CD4-positive, alpha-beta T cell treated with Interleukin-10 for 1 hour (primary cell): ENCODE measurements at regions not wholly inside any gene's neighbourhood (a gene's known extent, or its start where the extent isn't known, plus 50 kb on each side); places are given as distances from the start of the nearest gene placed in this dataset.

ENCODE experiments used
- DNase-seq: peaks from one replicate; pipeline ENCODE4 v3.0.0-alpha.2; 2020

- no peak for DNase-seq
Measured at GRCh38 chr12:124227951-124228711, 66.8 kb upstream of the RFLNA start.

GRCh38 chr12:124229520-124229919 lies 65.4 kb upstream of the RFLNA start:
- DNase-seq = no peak

GRCh38 chr12:124230117-124230757 lies 64.7 kb upstream of the RFLNA start:
- DNase-seq = no peak

GRCh38 chr12:124230789-124231188 lies 64.1 kb upstream of the RFLNA start:
- no peak for DNase-seq

DNA sequence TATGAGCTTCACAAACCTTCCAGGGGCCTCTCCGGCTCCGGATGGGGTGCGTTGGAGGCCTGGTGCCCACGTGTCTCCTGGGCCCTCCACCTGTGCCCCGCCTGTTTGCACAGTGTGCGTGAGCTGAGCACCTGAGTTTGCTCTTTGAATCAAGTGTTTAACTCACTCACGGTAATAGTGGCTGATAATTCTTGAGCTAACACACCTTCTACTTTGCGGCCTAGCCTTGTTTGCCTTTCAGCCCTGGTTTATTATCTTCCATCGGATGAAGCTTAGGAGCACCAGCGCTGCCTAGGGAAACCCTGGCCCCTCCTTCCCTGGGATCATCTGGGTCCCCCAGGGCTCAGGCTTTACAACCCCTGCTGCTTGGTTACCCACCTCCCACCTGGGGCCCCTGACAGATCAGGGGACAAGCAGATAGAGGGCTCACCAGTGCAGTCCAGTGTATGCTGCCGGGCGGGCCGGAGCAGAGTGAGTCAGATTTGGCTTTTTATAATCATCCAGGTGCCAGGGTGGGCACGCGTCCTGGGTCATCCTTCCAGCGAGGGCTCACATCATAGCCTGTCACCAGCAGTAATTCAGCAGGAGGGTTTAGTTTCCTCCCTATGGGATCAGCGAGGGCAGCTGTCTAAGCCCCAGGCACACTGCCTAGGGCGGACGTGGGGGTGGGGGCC lies 62.8 kb upstream of the RFLNA start:
- no peak for DNase-seq

DNA sequence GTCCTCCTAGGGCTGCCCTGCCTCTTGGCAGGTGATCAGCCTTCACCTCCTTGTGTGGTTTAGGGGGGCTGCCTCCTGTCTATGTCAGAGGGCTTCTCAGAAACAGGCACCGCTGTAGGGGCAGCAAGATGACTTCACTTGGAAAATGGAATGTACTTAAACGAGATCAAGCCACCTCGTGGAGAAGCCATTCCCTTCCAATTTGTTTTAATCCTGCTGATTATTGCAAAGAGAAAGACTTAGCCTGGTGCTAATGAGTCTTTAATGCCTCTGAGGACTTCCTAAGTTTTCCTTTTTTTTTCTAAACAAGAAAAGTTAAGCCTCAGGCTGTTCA lies 62.3 kb upstream of the RFLNA start:
- no peak for DNase-seq

- no peak for DNase-seq
Measured at GRCh38 chr12:124233041-124233796, 61.7 kb upstream of the RFLNA start.

GRCh38 chr12:124233846-124234640 lies 60.9 kb upstream of the RFLNA start:
- no peak for DNase-seq

GRCh38 chr12:124236625-124237031 lies 58.3 kb upstream of the RFLNA start:
- DNase-seq = no peak

DNA sequence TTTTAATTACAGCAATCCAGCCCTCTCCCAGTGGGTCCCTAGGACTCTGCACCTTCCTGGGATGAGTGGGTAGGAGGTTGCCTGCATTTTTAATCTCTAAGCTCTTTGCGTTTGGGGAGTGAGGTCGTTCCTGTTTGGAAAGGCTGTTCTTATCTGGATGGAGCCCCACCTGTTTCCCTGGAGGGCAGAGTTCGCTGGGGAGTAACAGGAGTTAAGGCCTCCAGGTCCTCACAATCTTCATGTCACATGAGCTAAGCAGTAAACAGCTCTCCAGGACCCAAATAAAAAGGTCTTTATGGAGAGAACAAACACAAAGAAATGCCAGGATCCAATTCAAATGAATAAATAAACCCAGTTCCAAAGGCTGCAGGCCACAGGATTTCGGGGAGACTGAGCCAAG lies 56.0 kb upstream of the RFLNA start:
- no peak for DNase-seq

GRCh38 chr12:124240493-124240892 lies 54.4 kb upstream of the RFLNA start:
- DNase-seq = no peak

- no peak for DNase-seq
Measured at GRCh38 chr12:124241776-124242528, 52.9 kb upstream of the RFLNA start.

DNA sequence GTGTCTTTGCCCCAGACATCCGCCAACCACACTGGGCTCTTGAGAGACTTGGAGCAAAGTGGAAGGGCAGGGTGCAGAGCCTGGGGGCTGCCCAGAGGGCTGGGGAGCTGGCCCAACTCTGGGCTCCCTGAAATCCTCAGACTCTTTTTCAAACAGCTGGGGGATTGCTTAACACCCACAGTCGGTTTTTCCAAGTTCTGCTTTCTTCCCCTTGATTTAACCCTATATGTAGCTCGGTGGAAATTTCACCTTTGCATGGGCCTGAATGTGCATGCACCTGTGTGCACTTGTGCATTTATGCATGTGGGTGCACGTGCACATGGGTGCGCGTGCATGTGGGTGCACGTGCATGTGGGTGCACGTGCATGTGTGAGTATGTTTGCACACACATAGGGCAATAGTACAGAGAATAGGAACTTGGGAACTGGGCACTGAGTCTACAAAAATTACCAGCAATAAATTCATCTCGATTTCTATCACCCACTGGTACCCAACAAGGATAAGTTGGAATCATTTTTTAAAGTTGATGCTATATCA lies 52.3 kb upstream of the RFLNA start:
- DNase-seq = no peak

DNA sequence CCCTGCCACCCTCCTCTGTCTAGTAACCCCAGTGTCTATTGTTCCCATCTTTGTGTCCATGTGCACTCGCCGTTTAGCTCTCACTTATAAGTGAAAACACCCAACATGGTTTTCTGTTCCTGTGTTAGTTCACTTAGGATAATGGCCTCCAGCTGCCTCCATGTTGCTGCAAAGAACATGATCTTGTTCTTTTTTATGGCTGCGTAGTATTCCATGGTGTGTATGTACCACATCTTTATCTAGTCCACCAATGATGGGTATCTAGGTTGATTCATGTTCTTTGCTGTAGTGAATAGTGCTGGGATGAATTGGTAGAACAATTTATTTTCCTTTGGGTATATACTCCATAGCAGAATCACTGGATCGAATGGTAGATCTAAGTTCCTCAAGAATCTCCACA lies 51.0 kb upstream of the RFLNA start:
- no peak for DNase-seq
